Brain microvascular endothelial cell (primary cell): ENCODE measurements at regions not wholly inside any gene's neighbourhood (a gene's known extent, or its start where the extent isn't known, plus 50 kb on each side); places are given as distances from the start of the nearest gene placed in this dataset.

Experiments
- DNase-seq: peaks from one replicate; pipeline ENCODE4 v3.0.0-alpha.2; 2020
- H3K27ac ChIP-seq: fragments of 250-450 bp; sonication (Bioruptor Pico); 2 replicates; pipeline ENCODE4 v1.5.1; 2020; ENCODE audit warnings: mild to moderate bottlenecking, moderate library complexity
- H3K27me3 ChIP-seq: fragments of 250-450 bp; sonication (Bioruptor Pico); replicated peaks from 2 replicates; pipeline ENCODE4 v1.5.1; 2020; ENCODE audit warnings: mild to moderate bottlenecking
- H3K36me3 ChIP-seq: fragments of 250-450 bp; sonication (Bioruptor Pico); replicated peaks from 2 replicates; pipeline ENCODE4 v1.5.1; 2020; ENCODE audit warnings: mild to moderate bottlenecking
- H3K4me3 ChIP-seq: 2 replicates; pipeline ENCODE4 v1.5.1; 2011; ENCODE audit warnings: low read depth, mild to moderate bottlenecking, control low read depth, low read length, moderate library complexity
- CTCF ChIP-seq: IDR thresholded peaks from 2 replicates; pipeline ENCODE4 v1.5.1; 2011; ENCODE audit warnings: low read depth, mild to moderate bottlenecking, moderate library complexity, low read length, control low read depth, inconsistent platforms; ENCODE audit errors: missing control alignments
- in situ Hi-C: cut with HindIII; loops from 2 replicates; pipeline ENCODE4 v1.10.0; 2017; ENCODE audit warnings: low sequenced_read_pairs, low pct_ligation_motif_present

GRCh38 chr12:17357396-17357795 lies 732.6 kb downstream of the RERGL start:
- Histone ChIP-seq H3K4me3 (no peak overlapping the region), H3K36me3 (no peaks in the 10 kb centered on the region), H3K27ac (no peak overlapping the region), H3K27me3 (no peaks in the 10 kb centered on the region)
- DNase-seq = no peak
- TF ChIP-seq CTCF = no peak
- in situ Hi-C loops = no loop called here

- DNase-seq = no peak
- Histone ChIP-seq H3K27me3 (no peaks in the 10 kb centered on the region), H3K4me3 (no peak overlapping the region), H3K27ac (no peak overlapping the region), H3K36me3 (no peaks in the 10 kb centered on the region)
- in situ Hi-C loops = no loop called here
- TF ChIP-seq CTCF = no peak
Observed at GRCh38 chr12:17352164-17352563, 737.8 kb downstream of the RERGL start.

- no peak for DNase-seq
- Histone ChIP-seq H3K4me3 (no peak overlapping the region), H3K27ac (no peak overlapping the region), H3K36me3 (no peaks in the 10 kb centered on the region), H3K27me3 (no peaks in the 10 kb centered on the region)
- in situ Hi-C loops = no loop called here
- TF ChIP-seq CTCF = no peak
Observed at GRCh38 chr12:17348311-17348710, 741.7 kb downstream of the RERGL start.

GRCh38 chr12:17344649-17345048 lies 738.7 kb upstream of the LMO3 start:
- H3K27ac ChIP-seq = no peak overlapping the region
- no peak overlapping the region for H3K4me3 ChIP-seq
- H3K27me3 ChIP-seq = no peaks in the 10 kb centered on the region
- no peak for DNase-seq
- no peaks in the 10 kb centered on the region for H3K36me3 ChIP-seq
- no peak for TF ChIP-seq CTCF
- in situ Hi-C loops = no loop called here

- in situ Hi-C loops = no loop called here
Observed at GRCh38 chr12:17342381-17342961, 736.5 kb upstream of the LMO3 start.

More at GRCh38 chr12:17342381-17342961, 736.5 kb upstream of the LMO3 start:
- no peak overlapping the region for H3K27ac ChIP-seq
- H3K27me3 ChIP-seq = no peaks in the 10 kb centered on the region
- H3K4me3 ChIP-seq = no peak overlapping the region
- H3K36me3 ChIP-seq = no peaks in the 10 kb centered on the region
- no peak for DNase-seq
- TF ChIP-seq CTCF = no peak
